ENCODE measurements at regions not wholly inside any gene's neighbourhood (a gene's known extent, or its start where the extent isn't known, plus 50 kb on each side); places are given as distances from the start of the nearest gene placed in this dataset.

GRCh38 chr2:190599073-190599472, 49.8 kb upstream of the NAB1 start:
- Histone ChIP-seq H3K27ac (ENCODE audit: low read depth, low read length) (no peak overlapping the region), H3K9me3 (ENCODE audit: low read depth, low read length) (no peaks in the 10 kb centered on the region), H3K36me3 (ENCODE audit: insufficient read depth, low read length) (no peaks in the 10 kb centered on the region), H3K4me3 (ENCODE audit: insufficient read depth, low read length) (no peak overlapping the region), H3K27me3 (ENCODE audit: insufficient read depth, low read length) (no peaks in the 10 kb centered on the region), H2AFZ (ENCODE audit: low read length) (no peak overlapping the region), H3K4me2 (ENCODE audit: insufficient read depth, low read length) (no peak overlapping the region), H3K4me1 (ENCODE audit: insufficient read depth, low read length) (peaks cover 24% of the 10 kb centered on the region), H3K79me2 (ENCODE audit: insufficient read depth, low read length) (no peaks in the 10 kb centered on the region), H4K20me1 (ENCODE audit: insufficient read depth, low read length) (no peaks in the 10 kb centered on the region)
- TF ChIP-seq CTCF (IDR thresholded peaks at IDR 0.05; ENCODE audit: extremely low read depth, low read depth, low read length): no peak
- DNase-seq (ENCODE audit: insufficient read length, low spot score, missing footprints): no peak
